ENCODE measurements at regions not wholly inside any gene's neighbourhood (a gene's known extent, or its start where the extent isn't known, plus 50 kb on each side); places are given as distances from the start of the nearest gene placed in this dataset.

GRCh38 chr10:107443813-107444212, 279.3 kb upstream of the SORCS1 start:
- no peak for DNase-seq

- DNase-seq = no peak
These were observed 278.8 kb upstream of the SORCS1 start for GRCh38 chr10:107443326-107443725.

DNA sequence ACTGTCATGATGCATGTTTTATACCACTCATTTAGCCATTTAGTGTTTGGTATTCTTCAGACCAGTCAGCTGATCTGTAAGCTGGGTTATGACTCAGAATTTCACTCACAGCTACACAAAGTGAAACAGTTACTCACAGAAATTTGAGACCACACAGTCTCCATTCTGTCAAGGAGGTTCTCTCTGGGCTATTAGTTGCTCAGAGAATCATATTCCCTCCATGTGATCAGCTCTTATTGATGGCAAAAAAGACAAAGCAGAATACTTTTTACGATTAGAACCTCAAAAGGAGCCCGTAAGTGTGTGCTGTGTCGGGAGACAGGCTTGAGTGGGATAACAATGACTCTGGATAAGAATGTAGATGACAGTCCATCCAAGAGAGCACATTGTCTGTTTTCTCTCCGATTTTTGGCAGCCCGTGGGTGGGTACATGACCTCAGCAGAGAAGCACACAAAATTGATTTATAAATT, 277.6 kb upstream of the SORCS1 start:
- DNase-seq = no peak

GRCh38 chr10:107440741-107441140, 276.2 kb upstream of the SORCS1 start:
- no peak for DNase-seq

DNA sequence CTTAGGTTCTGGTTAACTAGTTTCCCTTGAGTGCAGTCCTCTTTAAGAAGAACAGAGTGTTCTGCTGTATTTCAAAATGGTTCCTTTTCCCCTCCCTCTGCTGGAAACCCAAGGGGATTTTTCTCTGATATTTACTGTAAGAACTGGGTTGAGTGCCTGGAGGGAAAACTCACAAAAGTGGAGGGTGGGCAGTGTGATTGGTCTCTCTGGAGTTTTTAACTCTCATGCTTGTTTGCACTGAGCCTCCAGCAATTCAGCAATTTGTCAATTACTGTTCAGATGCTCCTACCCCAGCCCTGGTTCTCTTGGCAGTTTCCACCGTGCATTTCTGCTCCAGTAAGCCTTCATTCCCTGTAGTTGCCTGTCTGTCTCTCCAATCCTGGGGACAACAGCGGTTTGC, 273.4 kb upstream of the SORCS1 start:
- no peak for DNase-seq

- no peak for DNase-seq
These were observed 272.1 kb upstream of the SORCS1 start for GRCh38 chr10:107436568-107436967.

DNA sequence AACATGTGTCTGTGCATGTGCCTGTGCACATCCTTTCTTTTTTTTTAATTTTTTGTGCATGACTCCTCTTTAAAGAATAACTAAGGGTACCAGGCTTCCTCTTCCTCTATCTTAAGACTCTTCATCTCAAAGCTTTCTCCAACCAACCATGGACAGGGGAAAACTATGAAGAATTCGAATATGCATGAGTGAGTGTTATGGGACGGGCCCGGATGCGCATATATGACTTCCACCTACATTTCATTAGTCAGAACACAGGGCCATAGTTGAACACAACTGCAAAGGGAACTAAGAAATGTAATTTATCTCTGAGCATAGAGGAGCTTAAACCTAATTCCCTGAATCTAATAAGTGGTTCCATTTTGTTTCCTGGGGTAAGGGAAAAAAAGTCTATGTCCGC, 270.3 kb upstream of the SORCS1 start:
- no peak for DNase-seq

GRCh38 chr10:107434201-107434600, 269.7 kb upstream of the SORCS1 start:
- no peak for DNase-seq

GRCh38 chr10:107433605-107434004, 269.1 kb upstream of the SORCS1 start:
- DNase-seq = no peak

- no peak for DNase-seq
These were observed 265.9 kb upstream of the SORCS1 start for GRCh38 chr10:107430446-107430845.

DNA sequence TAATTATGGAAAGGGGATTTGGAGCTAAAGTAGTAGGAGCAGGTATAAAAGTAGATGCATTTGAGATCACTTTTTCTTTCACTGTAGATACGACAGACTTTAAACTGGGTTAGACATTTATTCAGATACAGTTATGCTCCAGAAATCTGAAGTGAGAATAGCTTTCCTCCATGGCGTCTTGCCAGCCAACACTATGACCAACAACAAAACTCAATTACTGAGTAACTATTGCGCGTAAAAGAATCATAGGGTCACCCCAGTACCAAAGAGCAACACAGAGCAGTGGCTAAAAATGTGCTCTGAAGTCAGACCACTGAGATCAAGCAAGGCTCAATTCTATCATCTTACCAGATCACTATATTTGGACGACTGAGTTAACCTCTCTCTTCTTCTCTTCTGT, 262.5 kb upstream of the SORCS1 start:
- no peak for DNase-seq

DNA sequence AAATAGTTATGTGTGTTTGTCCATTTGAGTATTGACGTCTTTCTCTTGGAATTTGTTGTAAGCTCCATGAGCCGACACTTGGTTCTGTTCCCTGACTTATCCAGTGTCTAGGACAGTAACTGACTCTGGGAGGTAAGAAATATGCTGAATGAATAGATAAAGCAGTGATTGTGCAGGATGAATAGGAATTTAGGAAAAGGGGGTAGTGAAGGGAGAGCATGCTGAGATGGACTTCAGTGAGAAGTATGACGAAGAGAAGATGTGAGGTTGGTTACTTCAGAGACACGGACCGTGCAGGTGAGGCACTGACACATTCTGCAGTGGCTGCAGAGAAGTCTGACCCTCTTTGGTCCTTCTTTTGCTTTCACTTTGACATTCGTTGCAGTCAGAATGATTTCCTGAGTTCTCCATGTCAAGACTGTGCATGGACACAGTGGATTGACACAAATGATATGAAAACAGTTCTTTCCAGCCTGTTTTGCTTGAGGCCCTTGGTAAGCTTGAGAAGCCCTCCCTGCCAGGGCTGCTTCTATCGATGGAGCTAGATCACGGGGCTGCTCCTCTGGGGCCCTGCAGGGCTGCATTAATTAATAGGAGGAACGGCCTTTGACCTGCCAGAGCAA, 261.5 kb upstream of the SORCS1 start:
- no peak for DNase-seq

GRCh38 chr10:107424628-107425027, 260.1 kb upstream of the SORCS1 start:
- no peak for DNase-seq

GRCh38 chr10:107423903-107424302, 259.4 kb upstream of the SORCS1 start:
- no peak for DNase-seq

GRCh38 chr10:107422681-107423080, 258.2 kb upstream of the SORCS1 start:
- no peak for DNase-seq

GRCh38 chr10:107420196-107420595, 255.7 kb upstream of the SORCS1 start:
- DNase-seq = no peak

GRCh38 chr10:107418085-107418806, 253.7 kb upstream of the SORCS1 start:
- DNase-seq = no peak

DNA sequence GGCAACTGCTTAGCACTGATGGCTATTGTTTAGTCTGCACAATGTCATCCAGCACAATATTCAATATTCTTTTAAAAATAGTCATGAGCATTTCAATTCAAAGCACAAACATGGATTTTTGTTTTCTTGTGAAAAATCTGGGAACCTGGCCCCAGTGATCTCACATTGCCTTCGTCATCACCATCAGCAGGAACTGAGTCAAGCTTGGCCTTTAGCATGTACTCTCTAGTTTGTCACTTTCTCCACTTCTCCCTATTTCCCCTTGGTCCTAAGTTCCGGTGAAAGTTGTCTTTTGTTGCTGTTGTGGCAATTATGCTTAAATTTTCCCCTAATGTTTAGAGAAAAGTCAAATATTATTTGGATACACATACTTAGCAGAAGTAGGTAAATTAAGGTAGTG, 252.9 kb upstream of the SORCS1 start:
- DNase-seq = no peak

GRCh38 chr10:107415446-107415845, 250.9 kb upstream of the SORCS1 start:
- DNase-seq = no peak

DNA sequence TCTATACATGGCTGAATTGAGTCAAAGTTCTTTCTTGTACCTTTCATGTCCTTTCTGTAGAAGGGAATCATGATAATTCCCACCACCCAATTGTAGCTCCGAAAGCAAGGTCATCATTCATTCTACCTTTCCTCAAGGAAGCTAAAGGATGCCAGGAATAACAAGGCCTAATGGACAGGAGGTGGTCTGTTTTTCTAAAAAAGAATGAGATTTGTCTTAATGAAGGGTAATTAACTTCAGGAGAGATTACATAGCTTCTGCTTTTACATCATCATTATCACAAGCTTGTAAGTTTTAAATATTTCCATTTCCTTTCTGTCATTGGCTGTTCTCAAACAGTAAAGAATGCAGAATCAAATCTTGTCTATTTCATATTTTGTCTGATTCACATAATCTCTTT, 249.5 kb upstream of the SORCS1 start:
- no peak for DNase-seq

- DNase-seq = no peak
These were observed 245.0 kb upstream of the SORCS1 start for GRCh38 chr10:107409522-107409921.

- DNase-seq = no peak
These were observed 233.6 kb upstream of the SORCS1 start for GRCh38 chr10:107398115-107398514.

DNA sequence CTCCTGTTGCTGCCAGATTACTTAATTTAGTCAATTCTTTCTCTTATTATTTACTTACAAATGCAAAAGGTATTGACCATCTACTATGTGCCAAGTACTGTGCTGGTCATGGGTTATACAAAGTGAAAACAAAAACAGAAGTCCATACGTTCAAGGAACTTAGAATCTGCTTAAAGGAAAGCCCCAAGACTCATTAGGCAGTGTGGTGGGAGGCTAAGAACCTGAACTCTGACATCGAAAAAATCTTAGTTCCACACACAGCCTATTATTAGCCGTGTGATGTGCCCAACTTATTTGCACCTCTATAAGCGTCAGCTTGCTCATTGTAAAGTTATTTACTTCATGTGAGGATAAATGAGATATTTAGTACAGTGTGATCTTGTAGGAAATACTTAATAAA, 227.4 kb upstream of the SORCS1 start:
- no peak for DNase-seq

- DNase-seq = no peak
These were observed 226.1 kb upstream of the SORCS1 start for GRCh38 chr10:107390563-107390962.

DNA sequence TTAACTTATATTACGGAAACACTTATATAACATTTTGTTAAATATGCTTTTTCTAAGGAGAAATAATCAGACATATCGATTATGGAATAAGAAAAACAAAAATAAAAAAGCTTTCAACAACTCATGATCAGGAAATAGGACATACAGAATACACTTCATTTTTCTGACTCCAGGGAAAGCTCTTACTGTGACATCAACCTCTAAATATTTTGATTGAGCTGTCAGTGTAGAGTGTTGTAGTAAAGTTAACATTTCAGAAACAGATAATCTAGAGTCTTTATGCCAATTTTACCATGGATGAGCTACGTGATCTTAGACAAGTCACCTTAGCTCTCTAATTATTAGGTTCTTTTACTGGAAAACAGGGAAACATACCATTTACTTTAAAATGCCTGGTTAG, 218.9 kb upstream of the SORCS1 start:
- no peak for DNase-seq

All from NCI-H446 treated with DMSO at 0.1 percent for 48 hours (cell line).